ENCODE measurements at regions not wholly inside any gene's neighbourhood (a gene's known extent, or its start where the extent isn't known, plus 50 kb on each side); places are given as distances from the start of the nearest gene placed in this dataset.
A peak's percentile ranks its signal among the peaks of the same experiment; 100 is the strongest.
"Not testable (repeated sequence)": the region's sequence is repeated elsewhere in the genome, so short reads cannot be mapped to it uniquely, and the experiment has no call there.

- Mint-ChIP-seq H3K9me3 (peaks cover 7 to 32% (median 24%) of the 10 kb centered on the region in 6 donors), H3K36me3 (peaks cover 0 to 12% (median 4%) of the 10 kb centered on the region in 3 donors), H3K4me3 (no peak overlapping the region), H3K4me1 (no peaks in the 10 kb centered on the region), H3K27ac (no peak overlapping the region), H3K27me3 (ENCODE audit: low read depth in 3 of 3) (peaks cover 4 to 16% (median 5%) of the 10 kb centered on the region in 3 donors)
- DNase-seq, result no peak
These were observed 95.0 kb downstream of the FAM53A start for GRCh38 chr4:1589098-1589497.

- Mint-ChIP-seq H3K4me1 (no peaks in the 10 kb centered on the region), H3K36me3 (peaks cover 0 to 12% (median 4%) of the 10 kb centered on the region in 3 donors), H3K9me3 (peaks cover 7 to 32% (median 24%) of the 10 kb centered on the region in 6 donors), H3K4me3 (no peak overlapping the region), H3K27me3 (ENCODE audit: low read depth in 3 of 3) (peaks cover 4 to 16% (median 4%) of the 10 kb centered on the region in 3 donors), H3K27ac (no peak overlapping the region)
- DNase-seq, result no peak
These were observed 95.8 kb downstream of the FAM53A start for GRCh38 chr4:1588306-1588705.

GRCh38 chr4:1584498-1584897, 99.6 kb downstream of the FAM53A start:
- H3K4me3 Mint-ChIP-seq, result no peak overlapping the region
- peaks cover 0 to 12% (median under 1%) of the 10 kb centered on the region in 3 donors for H3K27me3 Mint-ChIP-seq (ENCODE audit: low read depth in 3 of 3)
- no peak overlapping the region for H3K27ac Mint-ChIP-seq
- DNase-seq, result no peak
- peaks cover 6 to 7% of the 10 kb centered on the region in 2 donors for H3K4me1 Mint-ChIP-seq
- H3K9me3 Mint-ChIP-seq, result peaks cover 0 to 13% (median 10%) of the 10 kb centered on the region in 6 donors
- H3K36me3 Mint-ChIP-seq, result peaks cover 0 to 5% (median 0%) of the 10 kb centered on the region in 3 donors

GRCh38 chr4:1583859-1584258, 100.3 kb downstream of the FAM53A start:
- Mint-ChIP-seq H3K4me1 (peaks cover 6 to 7% of the 10 kb centered on the region in 2 donors), H3K4me3 (no peak overlapping the region), H3K9me3 (peaks cover 0 to 7% (median 4%) of the 10 kb centered on the region in 6 donors), H3K27me3 (ENCODE audit: low read depth in 3 of 3) (peaks cover 0 to 11% (median 3%) of the 10 kb centered on the region in 3 donors), H3K27ac (peak overlapping the region in 2 of 6 donors; percentile 4), H3K36me3 (peaks cover 0 to 2% (median 0%) of the 10 kb centered on the region in 3 donors)
- DNase-seq, result no peak

GRCh38 chr4:1583051-1583785, 100.9 kb downstream of the FAM53A start:
- DNase-seq, result no peak
- Mint-ChIP-seq H3K4me1 (peaks cover 6 to 7% of the 10 kb centered on the region in 2 donors), H3K36me3 (no peaks in the 10 kb centered on the region), H3K27ac (peak overlapping the region in 5 of 6 donors; percentile 10 to 55 (median 25)), H3K9me3 (peaks cover 0 to under 1% (median 0%) of the 10 kb centered on the region in 6 donors), H3K4me3 (no peak overlapping the region), H3K27me3 (ENCODE audit: low read depth in 3 of 3) (peaks cover 2 to 5% (median 3%) of the 10 kb centered on the region in 3 donors)

- Mint-ChIP-seq H3K4me1 (peaks cover 6 to 7% of the 10 kb centered on the region in 2 donors), H3K27ac (peak overlapping the region in 1 of 6 donors; percentile 63)
These were observed 101.9 kb downstream of the FAM53A start for GRCh38 chr4:1582227-1582626.

GRCh38 chr4:1581164-1581894, 102.8 kb downstream of the FAM53A start:
- peak; percentile 90 to 95 (median 92) for DNase-seq
- H3K27ac Mint-ChIP-seq, result peak overlapping the region; percentile 63 to 87 (median 79)
- not testable (repeated sequence) for H3K27me3 Mint-ChIP-seq (ENCODE audit: low read depth in 3 of 3); H3K4me1 Mint-ChIP-seq; H3K36me3 Mint-ChIP-seq; H3K9me3 Mint-ChIP-seq
- peak overlapping the region; percentile 2 to 69 (median 53) for H3K4me3 Mint-ChIP-seq

More at GRCh38 chr4:1582227-1582626, 101.9 kb downstream of the FAM53A start:
- no peak for DNase-seq
- Mint-ChIP-seq H3K9me3 (no peaks in the 10 kb centered on the region), H3K4me3 (no peak overlapping the region), H3K27me3 (ENCODE audit: low read depth in 3 of 3) (peaks cover 2 to 5% (median 3%) of the 10 kb centered on the region in 3 donors), H3K36me3 (no peaks in the 10 kb centered on the region)

GRCh38 chr4:1580692-1581012, 103.5 kb downstream of the FAM53A start:
- not testable (repeated sequence) for H3K36me3 Mint-ChIP-seq; H3K4me1 Mint-ChIP-seq; H3K4me3 Mint-ChIP-seq; H3K27ac Mint-ChIP-seq; H3K27me3 Mint-ChIP-seq (ENCODE audit: low read depth in 3 of 3); H3K9me3 Mint-ChIP-seq; DNase-seq

- peaks cover 0 to 6% (median 3%) of the 10 kb centered on the region in 3 donors for H3K27me3 Mint-ChIP-seq (ENCODE audit: low read depth in 3 of 3)
- DNase-seq, result peak; percentile 86 to 93 (median 91)
- H3K9me3 Mint-ChIP-seq, result no peaks in the 10 kb centered on the region
- peak overlapping the region; percentile 78 to 85 (median 80) for H3K4me3 Mint-ChIP-seq
- H3K36me3 Mint-ChIP-seq, result no peaks in the 10 kb centered on the region
- H3K27ac Mint-ChIP-seq, result peak overlapping the region; percentile 17 to 88 (median 70)
- H3K4me1 Mint-ChIP-seq, result peaks cover 6 to 7% of the 10 kb centered on the region in 2 donors
These were observed 104.0 kb downstream of the FAM53A start for GRCh38 chr4:1579901-1580691.

GRCh38 chr4:1579001-1579900, 104.9 kb downstream of the FAM53A start:
- H3K4me1 Mint-ChIP-seq, result peaks cover 6 to 7% of the 10 kb centered on the region in 2 donors
- H3K27ac Mint-ChIP-seq, result peak overlapping the region in 5 of 6 donors; percentile 59 to 88 (median 80)
- peak overlapping the region; percentile 78 to 85 (median 80) for H3K4me3 Mint-ChIP-seq
- H3K36me3 Mint-ChIP-seq, result no peaks in the 10 kb centered on the region
- H3K27me3 Mint-ChIP-seq (ENCODE audit: low read depth in 3 of 3), result peaks cover 0 to 6% (median 4%) of the 10 kb centered on the region in 3 donors
- peak; percentile 81 to 85 (median 82) for DNase-seq
- H3K9me3 Mint-ChIP-seq, result no peaks in the 10 kb centered on the region

GRCh38 chr4:1578251-1578773, 105.8 kb downstream of the FAM53A start:
- peaks cover 0 to 6% (median 4%) of the 10 kb centered on the region in 3 donors for H3K27me3 Mint-ChIP-seq (ENCODE audit: low read depth in 3 of 3)
- no peak for DNase-seq
- peak overlapping the region in 1 of 6 donors; percentile 72 for H3K27ac Mint-ChIP-seq
- peak overlapping the region in 4 of 5 donors; percentile 30 to 61 (median 50) for H3K4me3 Mint-ChIP-seq
- H3K4me1 Mint-ChIP-seq, result peaks cover 6 to 7% of the 10 kb centered on the region in 2 donors
- H3K36me3 Mint-ChIP-seq, result no peaks in the 10 kb centered on the region
- H3K9me3 Mint-ChIP-seq, result no peaks in the 10 kb centered on the region

GRCh38 chr4:1577822-1578217, 106.3 kb downstream of the FAM53A start:
- H3K4me3 Mint-ChIP-seq, result peak overlapping the region in 2 of 5 donors; percentile 30 to 47
- H3K9me3 Mint-ChIP-seq, result no peaks in the 10 kb centered on the region
- H3K4me1 Mint-ChIP-seq, result peaks cover 6 to 7% of the 10 kb centered on the region in 2 donors
- no peaks in the 10 kb centered on the region for H3K36me3 Mint-ChIP-seq
- no peak overlapping the region for H3K27ac Mint-ChIP-seq
- no peak for DNase-seq
- H3K27me3 Mint-ChIP-seq (ENCODE audit: low read depth in 3 of 3), result peaks cover 0 to 6% (median 4%) of the 10 kb centered on the region in 3 donors
